ENCODE measurements at regions not wholly inside any gene's neighbourhood (a gene's known extent, or its start where the extent isn't known, plus 50 kb on each side); places are given as distances from the start of the nearest gene placed in this dataset.

DNA sequence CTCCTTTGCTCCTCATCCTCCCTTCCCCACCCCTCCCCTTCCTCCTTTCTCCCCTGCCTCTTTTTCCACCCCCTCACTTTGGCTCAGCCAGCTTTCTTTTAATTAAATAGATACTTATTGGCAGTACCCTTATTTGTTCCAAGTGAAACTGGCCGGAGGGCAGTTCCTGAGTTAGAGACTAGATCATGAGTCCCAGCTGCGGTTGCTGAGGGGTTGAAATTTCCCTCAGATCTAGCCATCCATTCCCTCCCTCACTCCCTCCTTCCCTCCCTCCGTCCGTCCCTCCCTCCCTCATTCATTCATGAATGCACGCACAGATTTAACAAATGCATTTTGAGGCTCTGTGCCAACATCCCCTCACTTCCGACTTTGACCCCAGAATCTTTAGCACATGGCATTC lies 519.2 kb upstream of the EEF2KMT start:
- Histone ChIP-seq H3K27me3 (ENCODE audit: control insufficient read depth in 1 of 2, insufficient read depth in 2 of 2, low read length in 2 of 2) (peaks cover 4 to 6% of the 10 kb centered on the region in 2 donors), H3K27ac (ENCODE audit: low read depth, low read length) (no peak overlapping the region), H3K9ac (ENCODE audit: low read depth in 1 of 2, low read length in 2 of 2) (no peak overlapping the region), H3K4me3 (ENCODE audit: low read depth in 1 of 2, low read length in 2 of 2) (no peak overlapping the region), H3K4me1 (ENCODE audit: control insufficient read depth in 1 of 2, insufficient read depth in 2 of 2, low read length in 2 of 2) (no peaks in the 10 kb centered on the region), H3K9me3 (ENCODE audit: control insufficient read depth in 1 of 2, low read length in 2 of 2) (no peaks in the 10 kb centered on the region), H3K36me3 (ENCODE audit: control insufficient read depth in 1 of 2, insufficient read depth in 2 of 2, low read length in 2 of 2) (no peaks in the 10 kb centered on the region)

DNA sequence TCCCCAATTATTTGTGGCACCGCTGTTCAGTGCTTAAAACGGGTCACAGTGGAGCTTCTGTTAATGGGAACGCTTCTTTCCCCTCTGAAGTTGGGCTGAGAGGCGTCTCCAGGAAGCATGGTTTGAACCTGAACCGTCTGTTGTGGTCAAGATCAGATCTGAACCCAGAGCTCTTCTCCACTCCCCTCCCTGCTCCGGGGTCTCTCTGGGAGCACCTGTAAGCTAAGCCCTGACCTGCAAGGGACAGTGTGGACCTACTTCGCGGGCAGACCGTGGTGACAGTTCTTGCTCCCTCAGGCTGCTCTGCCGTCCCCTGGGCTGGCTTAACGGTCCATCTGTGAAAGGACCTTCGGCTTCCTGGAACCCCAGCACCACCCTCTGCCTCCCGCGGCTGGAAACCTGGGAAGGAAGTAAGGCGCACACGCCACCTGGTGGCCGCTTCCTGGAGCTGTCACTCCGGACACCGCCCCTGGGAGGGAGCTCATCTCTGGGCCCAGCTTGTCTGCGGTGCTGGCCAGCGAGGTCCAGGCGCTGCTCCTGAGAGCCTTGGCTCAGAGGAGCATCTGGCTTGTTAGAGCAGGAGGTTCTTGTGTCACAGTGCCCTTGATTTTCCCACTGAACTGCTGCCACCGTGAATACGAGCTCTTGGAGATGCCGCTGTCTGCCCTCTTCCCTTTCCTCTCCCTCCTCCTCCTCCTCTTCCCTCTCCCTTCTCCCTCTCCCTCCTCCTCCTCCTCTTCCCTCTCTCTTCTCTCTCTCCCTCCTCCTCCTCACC lies 518.5 kb upstream of the EEF2KMT start:
- Histone ChIP-seq H3K4me3 (ENCODE audit: low read depth in 1 of 2, low read length in 2 of 2) (no peak overlapping the region), H3K27me3 (ENCODE audit: control insufficient read depth in 1 of 2, insufficient read depth in 2 of 2, low read length in 2 of 2) (peaks cover 4 to 6% of the 10 kb centered on the region in 2 donors), H3K4me1 (ENCODE audit: control insufficient read depth in 1 of 2, insufficient read depth in 2 of 2, low read length in 2 of 2) (no peaks in the 10 kb centered on the region), H3K9ac (ENCODE audit: low read depth in 1 of 2, low read length in 2 of 2) (no peak overlapping the region), H3K9me3 (ENCODE audit: control insufficient read depth in 1 of 2, low read length in 2 of 2) (no peaks in the 10 kb centered on the region), H3K27ac (ENCODE audit: low read depth, low read length) (no peak overlapping the region), H3K36me3 (ENCODE audit: control insufficient read depth in 1 of 2, insufficient read depth in 2 of 2, low read length in 2 of 2) (no peaks in the 10 kb centered on the region)

DNA sequence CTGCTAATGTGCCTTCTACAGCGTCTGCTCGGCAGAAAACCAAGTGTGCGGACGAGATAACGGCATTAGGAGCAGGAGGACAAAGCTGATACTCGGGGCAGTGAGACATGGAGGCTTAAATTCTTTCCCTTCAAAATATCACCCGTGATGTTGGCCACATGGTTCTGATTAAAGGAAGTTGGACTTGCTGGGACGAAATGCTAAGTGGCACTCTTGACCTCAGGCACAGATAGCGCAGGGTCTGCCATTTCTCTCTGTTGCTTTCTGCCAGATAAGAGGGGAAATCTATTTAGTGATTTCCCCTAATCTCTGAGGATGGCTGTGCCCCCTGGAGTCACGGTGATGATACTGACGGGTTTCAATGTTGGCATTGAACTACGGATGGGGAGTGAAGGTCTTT lies 509.6 kb upstream of the EEF2KMT start:
- Histone ChIP-seq H3K27me3 (ENCODE audit: control insufficient read depth in 1 of 2, insufficient read depth in 2 of 2, low read length in 2 of 2) (no peaks in the 10 kb centered on the region), H3K4me3 (ENCODE audit: low read depth in 1 of 2, low read length in 2 of 2) (no peak overlapping the region), H3K27ac (ENCODE audit: low read depth, low read length) (no peak overlapping the region), H3K4me1 (ENCODE audit: control insufficient read depth in 1 of 2, insufficient read depth in 2 of 2, low read length in 2 of 2) (no peaks in the 10 kb centered on the region), H3K36me3 (ENCODE audit: control insufficient read depth in 1 of 2, insufficient read depth in 2 of 2, low read length in 2 of 2) (no peaks in the 10 kb centered on the region), H3K9ac (ENCODE audit: low read depth in 1 of 2, low read length in 2 of 2) (no peak overlapping the region), H3K9me3 (ENCODE audit: control insufficient read depth in 1 of 2, low read length in 2 of 2) (no peaks in the 10 kb centered on the region)

DNA sequence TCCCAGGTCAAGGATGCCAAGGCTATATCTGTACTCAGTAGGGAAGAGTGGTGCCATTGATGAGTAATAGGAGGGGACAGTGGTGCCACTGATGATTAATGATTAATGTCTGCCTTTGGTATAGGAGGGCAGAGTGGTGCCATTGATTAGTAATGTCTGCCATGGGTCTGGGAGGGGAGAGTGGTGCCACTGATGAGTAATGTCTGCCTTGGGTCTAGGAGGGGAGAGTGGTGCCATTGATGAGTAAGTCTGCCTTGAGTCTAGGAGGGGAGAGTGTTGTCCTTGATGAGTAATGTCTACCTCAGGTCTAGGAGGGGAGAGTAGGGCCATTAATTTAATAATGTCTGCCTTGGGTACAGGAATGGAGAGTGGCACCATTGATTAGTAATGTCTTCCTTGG lies 507.8 kb upstream of the EEF2KMT start:
- H3K9ac ChIP-seq (ENCODE audit: low read depth in 1 of 2, low read length in 2 of 2): no peak overlapping the region
- no peaks in the 10 kb centered on the region for H3K36me3 ChIP-seq (ENCODE audit: control insufficient read depth in 1 of 2, insufficient read depth in 2 of 2, low read length in 2 of 2)
- H3K4me3 ChIP-seq (ENCODE audit: low read depth in 1 of 2, low read length in 2 of 2): no peak overlapping the region
- no peaks in the 10 kb centered on the region for H3K4me1 ChIP-seq (ENCODE audit: control insufficient read depth in 1 of 2, insufficient read depth in 2 of 2, low read length in 2 of 2)
- no peaks in the 10 kb centered on the region for H3K27me3 ChIP-seq (ENCODE audit: control insufficient read depth in 1 of 2, insufficient read depth in 2 of 2, low read length in 2 of 2)
- no peak overlapping the region for H3K27ac ChIP-seq (ENCODE audit: low read depth, low read length)
- no peaks in the 10 kb centered on the region for H3K9me3 ChIP-seq (ENCODE audit: control insufficient read depth in 1 of 2, low read length in 2 of 2)

DNA sequence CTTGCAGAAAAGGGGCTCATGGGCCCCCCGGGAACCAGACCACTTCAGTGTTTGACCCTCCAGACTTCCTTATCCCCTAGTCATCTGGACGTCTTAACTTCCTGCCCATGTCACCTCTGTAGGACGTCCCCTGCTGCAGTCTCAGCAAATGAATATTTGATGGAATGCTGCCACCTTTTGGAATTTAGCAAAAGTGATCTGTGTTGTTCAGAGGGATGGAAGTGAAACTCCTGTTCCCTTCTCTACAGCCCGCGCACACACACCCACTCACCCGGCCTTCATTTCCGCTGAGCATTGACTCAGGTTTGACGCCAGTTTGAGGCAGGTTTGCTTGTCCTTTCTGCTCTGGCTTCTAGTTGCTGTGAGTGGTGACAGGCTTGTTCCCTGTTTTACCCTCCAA lies 507.2 kb upstream of the EEF2KMT start:
- H3K9me3 ChIP-seq (ENCODE audit: control insufficient read depth in 1 of 2, low read length in 2 of 2): no peaks in the 10 kb centered on the region
- H3K36me3 ChIP-seq (ENCODE audit: control insufficient read depth in 1 of 2, insufficient read depth in 2 of 2, low read length in 2 of 2): no peaks in the 10 kb centered on the region
- H3K4me1 ChIP-seq (ENCODE audit: control insufficient read depth in 1 of 2, insufficient read depth in 2 of 2, low read length in 2 of 2): no peaks in the 10 kb centered on the region

DNA sequence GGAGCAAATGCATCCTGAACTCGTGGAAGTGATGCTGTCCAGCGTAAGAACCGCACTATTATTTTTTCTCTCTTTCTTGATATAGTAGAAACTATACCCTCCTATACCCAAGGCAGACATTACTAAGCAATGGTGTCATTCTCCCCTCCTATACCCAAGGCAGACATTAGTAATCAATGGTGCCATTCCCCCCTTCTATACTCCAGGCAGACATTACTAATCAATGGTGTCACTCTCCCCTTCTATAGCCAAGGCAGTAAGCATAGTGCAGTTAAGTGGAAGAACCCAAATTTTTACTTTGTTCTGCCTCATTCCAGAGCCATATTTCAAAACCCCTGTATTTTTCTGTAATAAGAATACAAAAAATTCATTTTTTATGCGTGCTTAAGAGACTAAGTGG lies 506.2 kb upstream of the EEF2KMT start:
- Histone ChIP-seq H3K27ac (ENCODE audit: low read depth, low read length) (no peak overlapping the region), H3K9ac (ENCODE audit: low read depth in 1 of 2, low read length in 2 of 2) (no peak overlapping the region), H3K4me3 (ENCODE audit: low read depth in 1 of 2, low read length in 2 of 2) (no peak overlapping the region), H3K36me3 (ENCODE audit: control insufficient read depth in 1 of 2, insufficient read depth in 2 of 2, low read length in 2 of 2) (no peaks in the 10 kb centered on the region), H3K4me1 (ENCODE audit: control insufficient read depth in 1 of 2, insufficient read depth in 2 of 2, low read length in 2 of 2) (no peaks in the 10 kb centered on the region), H3K9me3 (ENCODE audit: control insufficient read depth in 1 of 2, low read length in 2 of 2) (no peaks in the 10 kb centered on the region), H3K27me3 (ENCODE audit: control insufficient read depth in 1 of 2, insufficient read depth in 2 of 2, low read length in 2 of 2) (no peaks in the 10 kb centered on the region)

More for the DNA sequence above, 507.2 kb upstream of the EEF2KMT start:
- no peaks in the 10 kb centered on the region for H3K27me3 ChIP-seq (ENCODE audit: control insufficient read depth in 1 of 2, insufficient read depth in 2 of 2, low read length in 2 of 2)
- H3K9ac ChIP-seq (ENCODE audit: low read depth in 1 of 2, low read length in 2 of 2): no peak overlapping the region
- H3K27ac ChIP-seq (ENCODE audit: low read depth, low read length): no peak overlapping the region
- no peak overlapping the region for H3K4me3 ChIP-seq (ENCODE audit: low read depth in 1 of 2, low read length in 2 of 2)

DNA sequence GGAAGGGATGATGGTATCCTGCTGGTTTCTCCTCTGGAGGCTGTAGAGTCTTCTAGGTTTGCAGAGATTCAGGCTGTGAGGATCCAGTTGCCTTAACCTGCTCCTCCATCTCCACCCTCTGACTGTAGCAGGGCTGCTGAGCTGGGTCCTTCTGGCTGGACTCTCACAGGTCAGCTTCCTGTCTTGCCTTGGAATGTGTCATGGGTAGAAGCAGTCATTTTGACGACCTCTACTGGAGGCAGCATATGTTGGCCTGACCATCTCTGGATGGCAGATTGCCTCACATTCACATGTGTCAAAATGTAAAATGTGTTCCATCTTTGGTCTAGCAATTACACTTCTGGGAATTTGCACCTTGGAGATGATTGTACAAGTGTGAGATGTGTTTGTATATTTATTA lies 504.4 kb upstream of the EEF2KMT start:
- Histone ChIP-seq H3K4me1 (ENCODE audit: control insufficient read depth in 1 of 2, insufficient read depth in 2 of 2, low read length in 2 of 2) (no peaks in the 10 kb centered on the region), H3K9ac (ENCODE audit: low read depth in 1 of 2, low read length in 2 of 2) (no peak overlapping the region), H3K27me3 (ENCODE audit: control insufficient read depth in 1 of 2, insufficient read depth in 2 of 2, low read length in 2 of 2) (no peaks in the 10 kb centered on the region), H3K36me3 (ENCODE audit: control insufficient read depth in 1 of 2, insufficient read depth in 2 of 2, low read length in 2 of 2) (no peaks in the 10 kb centered on the region), H3K9me3 (ENCODE audit: control insufficient read depth in 1 of 2, low read length in 2 of 2) (no peaks in the 10 kb centered on the region), H3K4me3 (ENCODE audit: low read depth in 1 of 2, low read length in 2 of 2) (no peak overlapping the region), H3K27ac (ENCODE audit: low read depth, low read length) (no peak overlapping the region)

DNA sequence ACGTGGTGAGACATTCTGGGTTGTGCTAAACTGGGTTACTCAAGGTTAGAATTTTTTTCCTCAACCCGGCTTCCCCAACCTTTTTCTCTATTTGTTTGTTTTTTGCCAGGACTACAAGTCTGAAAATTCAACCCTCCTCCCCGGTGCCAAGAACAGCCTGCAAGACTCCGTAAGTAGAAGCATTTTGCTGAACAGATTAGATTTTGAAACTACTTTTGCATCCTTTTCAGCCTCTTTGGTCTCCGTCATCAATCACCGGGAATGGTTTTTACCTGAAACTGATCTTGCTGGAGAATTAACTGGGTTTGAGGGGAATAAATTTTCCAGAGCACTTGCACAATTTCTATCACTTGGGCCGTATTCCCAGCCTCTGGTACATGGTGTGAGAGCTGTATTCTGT lies 501.2 kb upstream of the EEF2KMT start:
- Histone ChIP-seq H3K27ac (ENCODE audit: low read depth, low read length) (no peak overlapping the region), H3K4me3 (ENCODE audit: low read depth in 1 of 2, low read length in 2 of 2) (no peak overlapping the region), H3K9ac (ENCODE audit: low read depth in 1 of 2, low read length in 2 of 2) (no peak overlapping the region)

DNA sequence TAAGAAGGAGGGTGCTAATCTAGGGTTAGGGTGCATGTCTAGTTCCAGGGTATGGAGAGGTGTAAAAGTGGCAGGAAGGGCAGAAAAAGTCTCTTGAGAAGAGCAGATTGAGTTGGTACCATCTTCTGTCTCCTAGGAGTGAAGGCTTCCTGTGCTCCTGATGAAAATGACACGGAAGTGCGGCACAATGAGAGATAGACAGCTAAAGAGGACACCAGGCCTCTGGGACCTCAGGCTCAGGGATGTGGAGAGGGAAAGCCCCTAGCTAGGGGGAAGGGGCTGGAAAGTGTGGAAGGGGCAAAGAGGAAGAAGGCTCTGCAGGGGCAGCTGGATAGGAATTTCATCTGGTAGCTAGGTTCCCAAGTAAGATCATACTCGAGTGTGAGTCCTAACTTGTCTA lies 498.3 kb upstream of the EEF2KMT start:
- H3K9me3 ChIP-seq (ENCODE audit: control insufficient read depth in 1 of 2, low read length in 2 of 2): no peaks in the 10 kb centered on the region

More for the DNA sequence above, 501.2 kb upstream of the EEF2KMT start:
- no peaks in the 10 kb centered on the region for H3K36me3 ChIP-seq (ENCODE audit: control insufficient read depth in 1 of 2, insufficient read depth in 2 of 2, low read length in 2 of 2)
- H3K4me1 ChIP-seq (ENCODE audit: control insufficient read depth in 1 of 2, insufficient read depth in 2 of 2, low read length in 2 of 2): no peaks in the 10 kb centered on the region
- no peaks in the 10 kb centered on the region for H3K9me3 ChIP-seq (ENCODE audit: control insufficient read depth in 1 of 2, low read length in 2 of 2)
- H3K27me3 ChIP-seq (ENCODE audit: control insufficient read depth in 1 of 2, insufficient read depth in 2 of 2, low read length in 2 of 2): no peaks in the 10 kb centered on the region

DNA sequence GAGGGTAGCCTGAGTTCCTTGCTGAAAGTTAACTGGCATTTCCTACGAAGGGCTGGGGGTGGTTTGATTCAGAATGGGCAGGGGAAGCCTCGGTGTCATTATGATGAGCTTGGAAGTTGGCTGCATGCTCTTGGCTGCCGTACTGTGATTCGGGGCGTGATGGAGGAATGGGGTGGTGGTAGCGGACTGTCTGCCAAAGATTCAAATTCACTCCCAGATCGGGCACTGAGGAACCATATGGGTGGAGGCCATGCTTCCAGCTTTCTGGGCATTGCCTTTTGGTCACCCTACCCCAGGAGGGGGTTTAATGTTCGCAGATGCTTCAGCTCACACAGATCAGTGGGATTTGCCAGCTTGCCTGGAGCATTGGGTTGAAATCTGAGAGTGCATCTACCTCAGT lies 492.8 kb upstream of the EEF2KMT start:
- no peak overlapping the region for H3K4me3 ChIP-seq (ENCODE audit: low read depth in 1 of 2, low read length in 2 of 2)
- no peak overlapping the region for H3K9ac ChIP-seq (ENCODE audit: low read depth in 1 of 2, low read length in 2 of 2)
- no peaks in the 10 kb centered on the region for H3K27me3 ChIP-seq (ENCODE audit: control insufficient read depth in 1 of 2, insufficient read depth in 2 of 2, low read length in 2 of 2)
- no peaks in the 10 kb centered on the region for H3K36me3 ChIP-seq (ENCODE audit: control insufficient read depth in 1 of 2, insufficient read depth in 2 of 2, low read length in 2 of 2)
- H3K4me1 ChIP-seq (ENCODE audit: control insufficient read depth in 1 of 2, insufficient read depth in 2 of 2, low read length in 2 of 2): no peaks in the 10 kb centered on the region
- H3K9me3 ChIP-seq (ENCODE audit: control insufficient read depth in 1 of 2, low read length in 2 of 2): no peaks in the 10 kb centered on the region
- H3K27ac ChIP-seq (ENCODE audit: low read depth, low read length): no peak overlapping the region

More for the DNA sequence above, 498.3 kb upstream of the EEF2KMT start:
- Histone ChIP-seq H3K27me3 (ENCODE audit: control insufficient read depth in 1 of 2, insufficient read depth in 2 of 2, low read length in 2 of 2) (no peaks in the 10 kb centered on the region), H3K4me1 (ENCODE audit: control insufficient read depth in 1 of 2, insufficient read depth in 2 of 2, low read length in 2 of 2) (no peaks in the 10 kb centered on the region), H3K36me3 (ENCODE audit: control insufficient read depth in 1 of 2, insufficient read depth in 2 of 2, low read length in 2 of 2) (no peaks in the 10 kb centered on the region), H3K9ac (ENCODE audit: low read depth in 1 of 2, low read length in 2 of 2) (no peak overlapping the region), H3K27ac (ENCODE audit: low read depth, low read length) (no peak overlapping the region), H3K4me3 (ENCODE audit: low read depth in 1 of 2, low read length in 2 of 2) (no peak overlapping the region)
